BLaER1 (cell line): ENCODE measurements at regions not wholly inside any gene's neighbourhood (a gene's known extent, or its start where the extent isn't known, plus 50 kb on each side); places are given as distances from the start of the nearest gene placed in this dataset.
"Not testable (repeated sequence)": the region's sequence is repeated elsewhere in the genome, so short reads cannot be mapped to it uniquely, and the experiment has no call there.

Source experiments
- H3K27ac ChIP-seq: shearing (Covaris generic); formaldehyde crosslinking; 2 replicates; pipeline ENCODE4 v1.8.1; 2022
- H3K27me3 ChIP-seq: shearing (Covaris generic); formaldehyde crosslinking; 2 replicates; pipeline ENCODE4 v1.8.1; 2022
- H3K36me3 ChIP-seq: shearing (Covaris generic); formaldehyde crosslinking; 2 replicates; pipeline ENCODE4 v1.8.1; 2022
- H3K4me1 ChIP-seq: shearing (Covaris generic); formaldehyde crosslinking; 2 replicates; pipeline ENCODE4 v1.8.1; 2022
- H3K4me2 ChIP-seq: shearing (Covaris generic); formaldehyde crosslinking; 2 replicates; pipeline ENCODE4 v1.8.1; 2022
- H3K4me3 ChIP-seq: shearing (Covaris generic); formaldehyde crosslinking; 2 replicates; pipeline ENCODE4 v1.8.1; 2022
- H3K9ac ChIP-seq: shearing (Covaris generic); formaldehyde crosslinking; 2 replicates; pipeline ENCODE4 v1.8.1; 2022
- H3K9me3 ChIP-seq: shearing (Covaris generic); formaldehyde crosslinking; 2 replicates; pipeline ENCODE4 v1.8.1; 2022
- H4K20me1 ChIP-seq: shearing (Covaris generic); formaldehyde crosslinking; 2 replicates; pipeline ENCODE4 v1.8.1; 2022
- Cebpa-rat ChIP-seq: shearing (Covaris generic); IDR thresholded peaks from 2 replicates; pipeline ENCODE4 v1.8.1; 2022

DNA sequence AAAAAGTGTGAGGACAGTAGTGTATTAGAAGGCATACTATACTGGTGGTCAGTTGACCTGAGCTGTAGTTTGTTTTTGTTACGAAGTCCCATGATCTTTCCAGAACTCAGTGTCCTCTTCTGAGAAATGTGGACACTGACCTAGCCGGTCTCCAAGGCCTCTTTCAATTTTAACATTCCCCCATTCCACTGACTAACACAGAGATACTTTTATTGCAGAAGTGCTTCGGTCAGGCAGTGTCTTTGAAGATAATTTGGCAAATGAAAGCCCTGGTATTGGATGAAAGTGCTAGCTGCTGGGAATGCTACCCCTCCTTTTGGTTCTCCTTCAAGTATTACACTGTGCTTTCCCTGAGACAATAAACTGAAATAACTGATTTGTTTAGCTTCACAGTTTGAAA lies 89.4 kb downstream of the LMO4 start:
- no peak overlapping the region for H3K9ac ChIP-seq
- H4K20me1 ChIP-seq, result no peaks in the 10 kb centered on the region
- H3K4me3 ChIP-seq, result no peak overlapping the region
- no peak for TF ChIP-seq Cebpa-rat
- no peak overlapping the region for H3K4me2 ChIP-seq
- no peaks in the 10 kb centered on the region for H3K9me3 ChIP-seq
- H3K36me3 ChIP-seq, result no peaks in the 10 kb centered on the region
- no peaks in the 10 kb centered on the region for H3K4me1 ChIP-seq
- no peak overlapping the region for H3K27ac ChIP-seq
- H3K27me3 ChIP-seq, result no peaks in the 10 kb centered on the region

- no peaks in the 10 kb centered on the region for H3K27me3 ChIP-seq
- no peaks in the 10 kb centered on the region for H3K4me1 ChIP-seq
- no peak overlapping the region for H3K4me3 ChIP-seq
- no peak overlapping the region for H3K9ac ChIP-seq
- no peak overlapping the region for H3K4me2 ChIP-seq
- H3K9me3 ChIP-seq, result no peaks in the 10 kb centered on the region
- H4K20me1 ChIP-seq, result no peaks in the 10 kb centered on the region
- no peaks in the 10 kb centered on the region for H3K36me3 ChIP-seq
- TF ChIP-seq Cebpa-rat, result no peak
- H3K27ac ChIP-seq, result no peak overlapping the region
Measured at GRCh38 chr1:87421809-87422208, 93.1 kb downstream of the LMO4 start.

GRCh38 chr1:87424541-87424940 lies 95.9 kb downstream of the LMO4 start:
- no peak overlapping the region for H3K4me2 ChIP-seq
- TF ChIP-seq Cebpa-rat, result no peak

DNA sequence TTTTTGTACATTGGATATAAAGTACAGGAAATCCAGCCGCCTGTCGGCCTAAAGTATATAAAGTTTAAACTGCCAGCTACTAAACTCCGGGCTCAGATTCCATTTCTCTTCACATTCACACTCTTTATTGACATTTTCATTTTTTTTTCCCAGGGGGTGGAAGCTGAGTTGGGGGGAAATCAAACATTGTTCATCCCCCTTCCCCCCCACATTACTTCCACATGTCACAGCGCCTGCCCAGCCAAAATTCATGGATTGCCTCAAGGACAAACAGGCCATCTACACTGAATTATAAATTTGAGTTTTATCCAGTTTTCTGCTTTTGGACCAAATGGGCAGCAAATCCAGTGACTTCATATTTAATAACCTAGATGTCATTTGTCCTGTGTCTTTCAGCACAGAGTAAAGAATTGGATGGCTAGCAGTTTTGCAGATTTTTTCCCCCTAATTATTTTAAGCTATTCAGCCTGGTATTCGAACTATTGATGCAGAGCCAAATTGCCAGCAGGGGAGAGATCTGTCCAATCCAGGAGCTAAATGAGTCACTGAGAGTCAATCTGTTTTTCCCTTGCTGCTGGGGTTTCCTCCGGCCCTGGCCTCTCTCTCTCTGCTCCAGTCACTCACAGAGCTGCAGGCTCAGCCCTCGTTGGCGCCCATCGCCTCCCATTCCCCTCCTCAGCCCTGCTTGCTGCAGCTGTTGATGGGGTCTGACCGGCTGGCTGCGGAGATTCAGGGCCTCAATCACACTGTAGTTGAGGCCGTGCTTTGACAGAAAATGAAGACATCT lies 98.0 kb downstream of the LMO4 start:
- no peak overlapping the region for H3K4me2 ChIP-seq
- no peaks in the 10 kb centered on the region for H3K36me3 ChIP-seq
- H3K4me1 ChIP-seq, result no peaks in the 10 kb centered on the region
- TF ChIP-seq Cebpa-rat, result no peak
- H3K9ac ChIP-seq, result no peak overlapping the region
- H3K27me3 ChIP-seq, result no peaks in the 10 kb centered on the region
- H3K4me3 ChIP-seq, result no peak overlapping the region
- no peaks in the 10 kb centered on the region; the same call in 1 of the 2 replicates for H3K9me3 ChIP-seq
- no peak overlapping the region for H3K27ac ChIP-seq
- H4K20me1 ChIP-seq, result no peaks in the 10 kb centered on the region

More at GRCh38 chr1:87424541-87424940, 95.9 kb downstream of the LMO4 start:
- H3K4me3 ChIP-seq, result no peak overlapping the region
- no peaks in the 10 kb centered on the region for H3K27me3 ChIP-seq
- no peaks in the 10 kb centered on the region for H3K4me1 ChIP-seq
- no peaks in the 10 kb centered on the region for H3K9me3 ChIP-seq
- no peaks in the 10 kb centered on the region for H4K20me1 ChIP-seq
- H3K9ac ChIP-seq, result no peak overlapping the region
- no peaks in the 10 kb centered on the region for H3K36me3 ChIP-seq
- H3K27ac ChIP-seq, result no peak overlapping the region

DNA sequence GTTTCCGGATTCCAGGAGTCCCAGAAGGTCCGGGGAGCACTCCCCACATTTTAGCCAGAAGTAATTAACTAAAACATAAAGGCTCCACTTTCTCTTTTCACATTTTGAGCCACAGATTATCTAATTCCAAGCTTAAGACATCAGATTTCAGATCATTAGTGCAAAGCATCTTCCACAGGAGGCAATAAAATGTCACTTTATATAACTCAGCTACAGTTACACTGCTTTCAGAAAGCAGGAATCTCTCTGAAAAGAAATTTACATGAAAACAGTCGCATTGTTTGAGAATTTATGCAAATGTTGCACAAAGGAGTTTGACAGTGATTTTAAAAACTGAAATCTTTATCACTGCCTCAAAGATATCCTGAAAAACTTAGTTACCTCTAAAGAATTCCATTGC lies 99.7 kb downstream of the LMO4 start:
- no peaks in the 10 kb centered on the region; the same call in 1 of the 2 replicates for H3K9me3 ChIP-seq
- TF ChIP-seq Cebpa-rat, result no peak
- H3K27ac ChIP-seq, result no peak overlapping the region
- no peaks in the 10 kb centered on the region for H3K36me3 ChIP-seq
- H3K9ac ChIP-seq, result no peak overlapping the region
- no peaks in the 10 kb centered on the region for H3K27me3 ChIP-seq
- H4K20me1 ChIP-seq, result no peaks in the 10 kb centered on the region
- no peak overlapping the region for H3K4me2 ChIP-seq
- H3K4me3 ChIP-seq, result no peak overlapping the region
- H3K4me1 ChIP-seq, result no peaks in the 10 kb centered on the region

GRCh38 chr1:87428883-87429282 lies 100.2 kb downstream of the LMO4 start:
- Histone ChIP-seq H3K36me3 (no peaks in the 10 kb centered on the region), H4K20me1 (no peaks in the 10 kb centered on the region), H3K9ac (no peak overlapping the region), H3K27me3 (no peaks in the 10 kb centered on the region), H3K4me3 (no peak overlapping the region), H3K9me3 (no peaks in the 10 kb centered on the region; the same call in 1 of the 2 replicates), H3K4me1 (no peaks in the 10 kb centered on the region), H3K4me2 (no peak overlapping the region), H3K27ac (no peak overlapping the region)
- TF ChIP-seq Cebpa-rat, result no peak

GRCh38 chr1:87432685-87433084 lies 104.0 kb downstream of the LMO4 start:
- Histone ChIP-seq H3K36me3 (no peaks in the 10 kb centered on the region), H3K27ac (no peak overlapping the region), H3K4me2 (no peak overlapping the region), H3K4me1 (no peaks in the 10 kb centered on the region), H3K27me3 (no peaks in the 10 kb centered on the region), H3K9me3 (no peaks in the 10 kb centered on the region; the same call in 1 of the 2 replicates), H3K9ac (no peak overlapping the region), H3K4me3 (no peak overlapping the region), H4K20me1 (no peaks in the 10 kb centered on the region)
- no peak for TF ChIP-seq Cebpa-rat

- H3K36me3 ChIP-seq, H3K27me3 ChIP-seq, H3K4me1 ChIP-seq, H3K27ac ChIP-seq, H3K4me2 ChIP-seq, H3K4me3 ChIP-seq, H3K9me3 ChIP-seq, H4K20me1 ChIP-seq, H3K9ac ChIP-seq: not testable (repeated sequence)
Measured at GRCh38 chr1:87433101-87433500, 104.4 kb downstream of the LMO4 start.

DNA sequence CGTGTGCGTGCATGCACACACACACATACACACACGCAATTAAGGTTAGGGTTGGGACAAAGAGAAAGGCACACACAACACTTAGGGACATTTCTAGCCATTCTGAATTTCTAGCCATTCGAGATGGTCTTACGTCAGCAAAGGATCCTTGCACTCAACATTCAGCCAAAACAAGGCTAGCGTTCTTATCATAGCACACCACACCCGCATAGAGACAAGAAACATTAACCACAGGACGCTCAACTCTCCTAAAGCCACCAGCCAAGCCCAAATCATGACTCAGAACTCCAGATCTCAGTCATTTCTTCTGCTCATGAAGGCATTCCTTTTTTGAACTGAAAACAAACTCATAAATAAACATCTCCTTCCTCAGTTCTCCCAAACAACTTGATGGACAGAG lies 106.8 kb downstream of the LMO4 start:
- Histone ChIP-seq H3K36me3 (no peaks in the 10 kb centered on the region), H3K27ac (no peak overlapping the region), H4K20me1 (no peaks in the 10 kb centered on the region), H3K9ac (no peak overlapping the region), H3K4me1 (no peaks in the 10 kb centered on the region), H3K4me2 (no peak overlapping the region), H3K4me3 (no peak overlapping the region), H3K9me3 (no peaks in the 10 kb centered on the region; the same call in 1 of the 2 replicates), H3K27me3 (no peaks in the 10 kb centered on the region)
- no peak for TF ChIP-seq Cebpa-rat

DNA sequence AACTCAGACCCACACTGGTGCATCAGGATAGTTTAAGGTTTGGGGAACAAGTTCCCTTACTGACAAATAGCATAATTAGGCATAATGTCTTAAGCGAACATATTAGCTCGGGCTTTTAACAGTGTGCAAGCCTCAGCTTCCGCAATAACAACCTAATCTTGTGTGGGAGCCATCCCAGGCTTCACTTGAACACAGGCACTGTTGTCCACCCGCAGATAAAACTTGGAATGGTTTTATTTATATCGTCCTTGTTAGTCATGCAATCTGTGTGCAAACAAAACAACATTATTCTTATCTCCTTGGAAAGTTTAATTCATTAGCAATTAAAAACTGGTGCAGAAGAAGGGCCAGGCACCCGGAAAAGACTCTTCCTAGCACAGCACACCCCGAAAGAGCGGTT lies 107.4 kb downstream of the LMO4 start:
- H3K4me3 ChIP-seq, H3K27ac ChIP-seq, H3K36me3 ChIP-seq, H3K27me3 ChIP-seq, H4K20me1 ChIP-seq, H3K9ac ChIP-seq, H3K4me2 ChIP-seq, H3K4me1 ChIP-seq, H3K9me3 ChIP-seq: not testable (repeated sequence)

GRCh38 chr1:87436534-87436933 lies 107.9 kb downstream of the LMO4 start:
- H3K27ac ChIP-seq, result no peak overlapping the region

More at GRCh38 chr1:87436534-87436933, 107.9 kb downstream of the LMO4 start:
- H3K9ac ChIP-seq, result no peak overlapping the region
- H3K4me1 ChIP-seq, result no peaks in the 10 kb centered on the region
- no peak for TF ChIP-seq Cebpa-rat
- no peak overlapping the region for H3K4me3 ChIP-seq
- no peaks in the 10 kb centered on the region for H4K20me1 ChIP-seq
- no peak overlapping the region for H3K4me2 ChIP-seq
- H3K27me3 ChIP-seq, result no peaks in the 10 kb centered on the region
- H3K36me3 ChIP-seq, result no peaks in the 10 kb centered on the region
- no peaks in the 10 kb centered on the region for H3K9me3 ChIP-seq
